ENCODE measurements at regions not wholly inside any gene's neighbourhood (a gene's known extent, or its start where the extent isn't known, plus 50 kb on each side); places are given as distances from the start of the nearest gene placed in this dataset.

DNA sequence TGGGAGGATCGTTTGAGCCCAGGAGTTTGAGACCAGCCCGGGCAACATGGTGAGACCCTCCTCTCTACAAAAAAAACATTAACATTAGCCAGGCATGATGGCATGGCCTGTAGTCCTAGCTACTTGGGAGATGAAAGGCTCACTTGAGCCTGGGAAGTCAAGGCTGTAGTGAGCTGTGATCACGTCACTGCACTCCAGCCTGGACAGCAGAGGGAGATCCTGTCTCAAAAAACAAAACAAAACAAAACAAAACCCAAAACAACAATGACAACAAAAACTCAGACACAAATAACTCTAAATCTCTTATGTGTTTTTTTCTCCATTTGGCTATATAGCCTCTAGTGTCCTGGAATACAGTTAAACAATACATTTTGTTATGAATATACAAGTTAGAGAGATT lies 127.3 kb upstream of the STK26 start:
- Histone ChIP-seq H3K4me3 (no peak overlapping the region), H3F3A (ENCODE audit: insufficient read depth, low read depth) (peaks cover 6% of the 10 kb centered on the region; the same call in 1 of the 2 replicates), H3K9me2 (ENCODE audit: insufficient read depth) (peaks cover 3% of the 10 kb centered on the region; the same call in 1 of the 2 replicates), H3K27me3 (ENCODE audit: insufficient read depth, low read depth) (no peaks in the 10 kb centered on the region), H3K4me2 (no peak overlapping the region), H3K79me2 (ENCODE audit: low read depth) (no peaks in the 10 kb centered on the region), H2AFZ (no peak overlapping the region), H3K4me1 (replicated peaks; ENCODE audit: insufficient read depth) (peaks cover 11% of the 10 kb centered on the region), H3K27ac (no peak overlapping the region), H3K9me3 (ENCODE audit: insufficient read depth, low read depth) (no peaks in the 10 kb centered on the region), H3K36me3 (ENCODE audit: low read depth) (no peaks in the 10 kb centered on the region), H4K20me1 (ENCODE audit: insufficient read depth) (no peaks in the 10 kb centered on the region)
- BruUV-seq (replicated peaks), result no TSS peak
- DNase-seq, result no peak
- POLR2A ChIA-PET (ENCODE audit: unreplicated experiment), result no interaction called here
- CTCF ChIA-PET, result no interaction called here
- TF ChIP-seq EZH2 (IDR thresholded peaks at IDR 0.05; ENCODE audit: low read depth) (no peak), CTCF (conservative IDR thresholded peaks at IDR 0.05) (no peak)
- intact Hi-C loops (cut with micrococcal nuclease; ENCODE audit: unreplicated experiment), result no loop called here

- Histone ChIP-seq H3K27me3 (ENCODE audit: insufficient read depth, low read depth) (no peaks in the 10 kb centered on the region), H3K36me3 (ENCODE audit: low read depth) (no peaks in the 10 kb centered on the region), H3F3A (ENCODE audit: insufficient read depth, low read depth) (no peaks in the 10 kb centered on the region), H3K4me1 (replicated peaks; ENCODE audit: insufficient read depth) (no peaks in the 10 kb centered on the region), H3K27ac (no peak overlapping the region), H3K79me2 (ENCODE audit: low read depth) (no peaks in the 10 kb centered on the region), H3K4me3 (no peak overlapping the region), H3K9me3 (ENCODE audit: insufficient read depth, low read depth) (no peaks in the 10 kb centered on the region), H3K4me2 (no peak overlapping the region), H2AFZ (no peak overlapping the region), H3K9me2 (ENCODE audit: insufficient read depth) (0 out of 2 replicates have a peak, but pooled peaks cover 3% of the 10 kb centered on the region), H4K20me1 (ENCODE audit: insufficient read depth) (no peaks in the 10 kb centered on the region)
- BruUV-seq (replicated peaks), result no TSS peak
- intact Hi-C loops (cut with micrococcal nuclease; ENCODE audit: unreplicated experiment), result no loop called here
- ChIA-PET CTCF (no interaction called here), POLR2A (ENCODE audit: unreplicated experiment) (interaction anchor here (0.5 kb wide), 1 partner anchor 13 kb away, joined by 3 read pairs; no protein-coding TSS in a partner anchor)
- DNase-seq, result no peak
- TF ChIP-seq EZH2 (IDR thresholded peaks at IDR 0.05; ENCODE audit: low read depth), result no peak
- no peak for TF ChIP-seq CTCF (conservative IDR thresholded peaks at IDR 0.05)
Observed at GRCh38 chrX:131901546-131901945, 121.6 kb upstream of the STK26 start.

- no peaks in the 10 kb centered on the region for H3K36me3 ChIP-seq (ENCODE audit: low read depth)
- intact Hi-C loops (cut with micrococcal nuclease; ENCODE audit: unreplicated experiment), result no loop called here
- DNase-seq, result no peak
- POLR2A ChIA-PET (ENCODE audit: unreplicated experiment), result no interaction called here
- no peaks in the 10 kb centered on the region for H4K20me1 ChIP-seq (ENCODE audit: insufficient read depth)
- TF ChIP-seq CTCF (conservative IDR thresholded peaks at IDR 0.05) (no peak), EZH2 (IDR thresholded peaks at IDR 0.05; ENCODE audit: low read depth) (no peak)
- CTCF ChIA-PET, result no interaction called here
- H2AFZ ChIP-seq, result no peak overlapping the region
- H3K4me1 ChIP-seq (replicated peaks; ENCODE audit: insufficient read depth), result no peaks in the 10 kb centered on the region
- H3K27me3 ChIP-seq (ENCODE audit: insufficient read depth, low read depth), result 0 out of 2 replicates have a peak, but pooled peaks cover 7% of the 10 kb centered on the region
- H3K79me2 ChIP-seq (ENCODE audit: low read depth), result no peaks in the 10 kb centered on the region
- no peak overlapping the region for H3K27ac ChIP-seq
- H3K9me3 ChIP-seq (ENCODE audit: insufficient read depth, low read depth), result no peaks in the 10 kb centered on the region
- H3K4me2 ChIP-seq, result peak overlapping the region; percentile 50; the same call in 1 of the 2 replicates
- no peak overlapping the region for H3K4me3 ChIP-seq
- H3F3A ChIP-seq (ENCODE audit: insufficient read depth, low read depth), result no peaks in the 10 kb centered on the region
- no TSS peak for BruUV-seq (replicated peaks)
- H3K9me2 ChIP-seq (ENCODE audit: insufficient read depth), result no peaks in the 10 kb centered on the region
Observed at GRCh38 chrX:131907488-131908314, 115.4 kb upstream of the STK26 start.

Data from PC-9 (cell line).